SK-N-MC (cell line): ENCODE measurements at regions not wholly inside any gene's neighbourhood (a gene's known extent, or its start where the extent isn't known, plus 50 kb on each side); places are given as distances from the start of the nearest gene placed in this dataset.

Source experiments
- EZH2 ChIP-seq: fragments of 200-600 bp; sonication (generic); IDR thresholded peaks from one replicate; pipeline ENCODE4 v1.6.1; 2017; ENCODE audit warnings: antibody characterized with exemption
- FOXP2 ChIP-seq: optimal IDR thresholded peaks from 2 replicates; pipeline ENCODE3; 2011; ENCODE audit warnings: mild to moderate bottlenecking, moderate library complexity; ENCODE audit not compliant: insufficient read depth; ENCODE audit errors: extremely low read length, control extremely low read depth
- POLR2AphosphoS5 ChIP-seq: IDR thresholded peaks from 2 replicates; pipeline ENCODE4 v1.6.1; 2012; ENCODE audit warnings: mild to moderate bottlenecking, low read depth, low read length, borderline replicate concordance

DNA sequence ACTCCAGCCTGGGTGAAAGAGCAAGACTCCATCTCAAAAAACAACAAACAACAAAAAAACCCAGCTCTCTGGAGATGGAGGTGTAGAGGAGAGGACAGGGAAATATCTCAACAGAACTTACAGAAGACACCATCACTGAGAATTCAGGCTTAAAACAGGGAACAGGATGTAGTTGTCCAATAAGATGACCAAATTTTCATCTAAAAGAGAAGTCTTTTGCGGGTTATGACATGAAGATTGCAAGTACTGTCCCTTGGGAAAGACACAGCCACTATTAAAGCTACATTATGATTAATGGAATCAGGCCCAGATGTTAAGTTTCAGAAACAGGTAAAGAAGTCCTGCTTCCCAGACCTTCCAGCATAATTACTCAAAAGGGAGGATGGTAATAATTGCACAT lies 235.2 kb upstream of the NRP1 start:
- TF ChIP-seq EZH2 (no peak), POLR2AphosphoS5 (no peak), FOXP2 (no peak)
